Tibial nerve (tissue), 3 donors: ENCODE measurements at regions not wholly inside any gene's neighbourhood (a gene's known extent, or its start where the extent isn't known, plus 50 kb on each side); places are given as distances from the start of the nearest gene placed in this dataset.

Experiments
- POLR2A ChIP-seq, 2 donors: fragments of 450-650 bp; IDR thresholded peaks; one replicate each; pipeline ENCODE4 v1.6.1; 2017; ENCODE audit warnings: antibody characterized with exemption in 2 of 2, mild to moderate bottlenecking in 2 of 2, moderate library complexity in 2 of 2
- TF ChIP-seq, protein P1 (sequence below), 5 experiments: fragments of 200-600 bp in 3 of 5; fragments of 450-650 bp in 2 of 5; sonication (generic) in 3 of 5; IDR thresholded peaks; one replicate each; pipeline ENCODE4 v1.5.1; 2016 to 2019; ENCODE audit warnings: antibody characterized with exemption in 5 of 5, mild to moderate bottlenecking in 3 of 5, moderate library complexity in 2 of 5

GRCh38 chr5:167903243-167903642 lies 388.2 kb upstream of the WWC1 start:
- TF ChIP-seq, protein P1, sequence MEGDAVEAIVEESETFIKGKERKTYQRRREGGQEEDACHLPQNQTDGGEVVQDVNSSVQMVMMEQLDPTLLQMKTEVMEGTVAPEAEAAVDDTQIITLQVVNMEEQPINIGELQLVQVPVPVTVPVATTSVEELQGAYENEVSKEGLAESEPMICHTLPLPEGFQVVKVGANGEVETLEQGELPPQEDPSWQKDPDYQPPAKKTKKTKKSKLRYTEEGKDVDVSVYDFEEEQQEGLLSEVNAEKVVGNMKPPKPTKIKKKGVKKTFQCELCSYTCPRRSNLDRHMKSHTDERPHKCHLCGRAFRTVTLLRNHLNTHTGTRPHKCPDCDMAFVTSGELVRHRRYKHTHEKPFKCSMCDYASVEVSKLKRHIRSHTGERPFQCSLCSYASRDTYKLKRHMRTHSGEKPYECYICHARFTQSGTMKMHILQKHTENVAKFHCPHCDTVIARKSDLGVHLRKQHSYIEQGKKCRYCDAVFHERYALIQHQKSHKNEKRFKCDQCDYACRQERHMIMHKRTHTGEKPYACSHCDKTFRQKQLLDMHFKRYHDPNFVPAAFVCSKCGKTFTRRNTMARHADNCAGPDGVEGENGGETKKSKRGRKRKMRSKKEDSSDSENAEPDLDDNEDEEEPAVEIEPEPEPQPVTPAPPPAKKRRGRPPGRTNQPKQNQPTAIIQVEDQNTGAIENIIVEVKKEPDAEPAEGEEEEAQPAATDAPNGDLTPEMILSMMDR (IDR thresholded peaks at IDR 0.05): no peak
- TF ChIP-seq POLR2A (IDR thresholded peaks at IDR 0.05): no peak
